Immature natural killer cell (primary cell): ENCODE measurements at regions not wholly inside any gene's neighbourhood (a gene's known extent, or its start where the extent isn't known, plus 50 kb on each side); places are given as distances from the start of the nearest gene placed in this dataset.

Experiments
- DNase-seq, 3 donors: peaks; one replicate each; pipeline ENCODE4 v3.0.0; 2022; ENCODE audit warnings: mixed read lengths in 1 of 3
- H3K27ac Mint-ChIP-seq, 6 donors: one replicate each; pipeline ENCODE4 v1.8.0; 2020; ENCODE audit warnings: mixed read lengths in 6 of 6, mild to moderate bottlenecking in 5 of 6, inconsistent platforms in 4 of 6, moderate library complexity in 3 of 6
- H3K27me3 Mint-ChIP-seq, 3 donors: one replicate each; pipeline ENCODE4 v1.8.0; 2020 to 2021; ENCODE audit warnings: low read depth in 3 of 3, mild to moderate bottlenecking in 3 of 3, mixed read lengths in 3 of 3, moderate library complexity in 3 of 3, inconsistent platforms in 1 of 3
- H3K36me3 Mint-ChIP-seq, 3 donors: one replicate each; pipeline ENCODE4 v1.8.0; 2020; ENCODE audit warnings: mixed read lengths in 3 of 3, inconsistent platforms in 2 of 3, mild to moderate bottlenecking in 2 of 3
- H3K4me1 Mint-ChIP-seq, 2 donors: one replicate each; pipeline ENCODE4 v1.8.0; 2020; ENCODE audit warnings: inconsistent platforms in 2 of 2, mild to moderate bottlenecking in 2 of 2, mixed read lengths in 2 of 2, moderate library complexity in 1 of 2
- H3K4me3 Mint-ChIP-seq, 5 donors: one replicate each; pipeline ENCODE4 v1.8.0; 2020; ENCODE audit warnings: mild to moderate bottlenecking in 5 of 5, mixed read lengths in 5 of 5, inconsistent platforms in 3 of 5, moderate library complexity in 3 of 5
- H3K9me3 Mint-ChIP-seq, 6 donors: one replicate each; pipeline ENCODE4 v1.8.0; 2020; ENCODE audit warnings: mild to moderate bottlenecking in 6 of 6, mixed read lengths in 6 of 6, inconsistent platforms in 4 of 6, moderate library complexity in 3 of 6

GRCh38 chr5:20145240-20145639 lies 157.2 kb upstream of the CDH18 start:
- no peak for DNase-seq
- H3K27me3 Mint-ChIP-seq, result no peaks in the 10 kb centered on the region
- H3K4me3 Mint-ChIP-seq, result no peak overlapping the region
- H3K36me3 Mint-ChIP-seq, result peaks cover 0 to 9% (median 8%) of the 10 kb centered on the region in 3 donors
- H3K4me1 Mint-ChIP-seq, result no peaks in the 10 kb centered on the region
- no peak overlapping the region for H3K27ac Mint-ChIP-seq
- H3K9me3 Mint-ChIP-seq, result peaks cover 11 to 62% (median 33%) of the 10 kb centered on the region in 6 donors

GRCh38 chr5:20129501-20129900 lies 141.5 kb upstream of the CDH18 start:
- peaks cover 0 to 3% (median 0%) of the 10 kb centered on the region in 3 donors for H3K36me3 Mint-ChIP-seq

GRCh38 chr5:20128343-20128742 lies 140.3 kb upstream of the CDH18 start:
- H3K27ac Mint-ChIP-seq, result no peak overlapping the region
- H3K9me3 Mint-ChIP-seq, result peaks cover 9 to 46% (median 33%) of the 10 kb centered on the region in 6 donors
- DNase-seq, result no peak

More at GRCh38 chr5:20129501-20129900, 141.5 kb upstream of the CDH18 start:
- DNase-seq, result no peak
- Mint-ChIP-seq H3K9me3 (peaks cover 9 to 54% (median 39%) of the 10 kb centered on the region in 6 donors), H3K27ac (no peak overlapping the region), H3K4me3 (no peak overlapping the region), H3K27me3 (no peaks in the 10 kb centered on the region), H3K4me1 (no peaks in the 10 kb centered on the region)

GRCh38 chr5:20114526-20114925 lies 126.5 kb upstream of the CDH18 start:
- H3K4me1 Mint-ChIP-seq, result no peaks in the 10 kb centered on the region
- H3K36me3 Mint-ChIP-seq, result no peaks in the 10 kb centered on the region
- no peak overlapping the region for H3K27ac Mint-ChIP-seq
- no peak for DNase-seq
- H3K27me3 Mint-ChIP-seq, result peaks cover 0 to 2% (median 0%) of the 10 kb centered on the region in 3 donors
- no peak overlapping the region for H3K4me3 Mint-ChIP-seq
- peaks cover under 1 to 55% (median 21%) of the 10 kb centered on the region in 6 donors for H3K9me3 Mint-ChIP-seq

More at GRCh38 chr5:20128343-20128742, 140.3 kb upstream of the CDH18 start:
- no peaks in the 10 kb centered on the region for H3K27me3 Mint-ChIP-seq
- H3K4me3 Mint-ChIP-seq, result no peak overlapping the region
- peaks cover 0 to 3% (median 0%) of the 10 kb centered on the region in 3 donors for H3K36me3 Mint-ChIP-seq
- no peaks in the 10 kb centered on the region for H3K4me1 Mint-ChIP-seq

GRCh38 chr5:20113931-20114330 lies 125.9 kb upstream of the CDH18 start:
- H3K4me1 Mint-ChIP-seq, result no peaks in the 10 kb centered on the region
- no peak overlapping the region for H3K4me3 Mint-ChIP-seq
- peaks cover 5 to 52% (median 25%) of the 10 kb centered on the region in 6 donors for H3K9me3 Mint-ChIP-seq
- no peaks in the 10 kb centered on the region for H3K36me3 Mint-ChIP-seq
- no peak overlapping the region for H3K27ac Mint-ChIP-seq
- no peak for DNase-seq
- peaks cover 0 to 2% (median 0%) of the 10 kb centered on the region in 3 donors for H3K27me3 Mint-ChIP-seq

- H3K9me3 Mint-ChIP-seq, result peaks cover 9 to 53% (median 26%) of the 10 kb centered on the region in 6 donors
- H3K27ac Mint-ChIP-seq, result no peak overlapping the region
- no peak for DNase-seq
- no peaks in the 10 kb centered on the region for H3K4me1 Mint-ChIP-seq
- H3K27me3 Mint-ChIP-seq, result peaks cover 0 to 2% (median 0%) of the 10 kb centered on the region in 3 donors
- H3K4me3 Mint-ChIP-seq, result no peak overlapping the region
- peaks cover 0 to 4% (median 0%) of the 10 kb centered on the region in 3 donors for H3K36me3 Mint-ChIP-seq
These were observed 125.2 kb upstream of the CDH18 start for GRCh38 chr5:20113031-20113715.

GRCh38 chr5:20109326-20109725 lies 121.3 kb upstream of the CDH18 start:
- Mint-ChIP-seq H3K4me1 (no peaks in the 10 kb centered on the region), H3K9me3 (peaks cover 18 to 58% (median 33%) of the 10 kb centered on the region in 6 donors), H3K4me3 (no peak overlapping the region), H3K36me3 (peaks cover 0 to 4% (median 0%) of the 10 kb centered on the region in 3 donors), H3K27me3 (peaks cover 0 to 4% (median 2%) of the 10 kb centered on the region in 3 donors), H3K27ac (no peak overlapping the region)
- DNase-seq, result no peak

- DNase-seq, result no peak
- peaks cover 0 to 4% (median 0%) of the 10 kb centered on the region in 3 donors for H3K36me3 Mint-ChIP-seq
- no peak overlapping the region for H3K27ac Mint-ChIP-seq
- peaks cover 0 to 4% (median 0%) of the 10 kb centered on the region in 3 donors for H3K27me3 Mint-ChIP-seq
- no peak overlapping the region for H3K4me3 Mint-ChIP-seq
- H3K9me3 Mint-ChIP-seq, result peaks cover 17 to 43% (median 34%) of the 10 kb centered on the region in 6 donors
- no peaks in the 10 kb centered on the region for H3K4me1 Mint-ChIP-seq
These were observed 117.9 kb upstream of the CDH18 start for GRCh38 chr5:20105915-20106314.

- Mint-ChIP-seq H3K27ac (no peak overlapping the region), H3K9me3 (peaks cover 6 to 36% (median 26%) of the 10 kb centered on the region in 6 donors), H3K4me1 (no peaks in the 10 kb centered on the region), H3K27me3 (peaks cover 0 to 4% (median 0%) of the 10 kb centered on the region in 3 donors), H3K36me3 (no peaks in the 10 kb centered on the region), H3K4me3 (no peak overlapping the region)
- DNase-seq, result no peak
These were observed 114.3 kb upstream of the CDH18 start for GRCh38 chr5:20102293-20102692.

- Mint-ChIP-seq H3K4me3 (no peak overlapping the region), H3K36me3 (peaks cover 0 to 4% (median 0%) of the 10 kb centered on the region in 3 donors), H3K4me1 (no peaks in the 10 kb centered on the region), H3K9me3 (peaks cover 15 to 45% (median 24%) of the 10 kb centered on the region in 6 donors), H3K27ac (no peak overlapping the region), H3K27me3 (peaks cover 0 to 1% (median 0%) of the 10 kb centered on the region in 3 donors)
- no peak for DNase-seq
These were observed 110.7 kb upstream of the CDH18 start for GRCh38 chr5:20098694-20099093.

- Mint-ChIP-seq H3K36me3 (peaks cover 0 to 7% (median 0%) of the 10 kb centered on the region in 3 donors), H3K27me3 (no peaks in the 10 kb centered on the region), H3K27ac (no peak overlapping the region), H3K4me1 (no peaks in the 10 kb centered on the region), H3K9me3 (peaks cover 14 to 38% (median 26%) of the 10 kb centered on the region in 6 donors), H3K4me3 (no peak overlapping the region)
- no peak for DNase-seq
These were observed 100.4 kb upstream of the CDH18 start for GRCh38 chr5:20088361-20088760.

GRCh38 chr5:20087299-20087698 lies 99.3 kb upstream of the CDH18 start:
- H3K36me3 Mint-ChIP-seq, result peaks cover 0 to 10% (median 0%) of the 10 kb centered on the region in 3 donors
- H3K4me1 Mint-ChIP-seq, result no peaks in the 10 kb centered on the region
- peaks cover 17 to 40% (median 34%) of the 10 kb centered on the region in 6 donors for H3K9me3 Mint-ChIP-seq
- H3K27ac Mint-ChIP-seq, result no peak overlapping the region
- H3K4me3 Mint-ChIP-seq, result no peak overlapping the region
- H3K27me3 Mint-ChIP-seq, result no peaks in the 10 kb centered on the region
- no peak for DNase-seq

- Mint-ChIP-seq H3K36me3 (no peaks in the 10 kb centered on the region), H3K4me1 (no peaks in the 10 kb centered on the region), H3K27ac (no peak overlapping the region), H3K4me3 (no peak overlapping the region), H3K9me3 (peaks cover 7 to 42% (median 17%) of the 10 kb centered on the region in 6 donors), H3K27me3 (peaks cover 0 to 2% (median 2%) of the 10 kb centered on the region in 3 donors)
- no peak for DNase-seq
These were observed 89.2 kb upstream of the CDH18 start for GRCh38 chr5:20077186-20077585.

GRCh38 chr5:20056933-20057332 lies 68.9 kb upstream of the CDH18 start:
- Mint-ChIP-seq H3K27me3 (no peaks in the 10 kb centered on the region), H3K4me1 (no peaks in the 10 kb centered on the region)

More at GRCh38 chr5:20056933-20057332, 68.9 kb upstream of the CDH18 start:
- DNase-seq, result no peak
- Mint-ChIP-seq H3K27ac (no peak overlapping the region), H3K36me3 (no peaks in the 10 kb centered on the region), H3K9me3 (peaks cover 8 to 49% (median 23%) of the 10 kb centered on the region in 6 donors), H3K4me3 (no peak overlapping the region)
